GM23248 (cell line): ENCODE measurements at regions not wholly inside any gene's neighbourhood (a gene's known extent, or its start where the extent isn't known, plus 50 kb on each side); places are given as distances from the start of the nearest gene placed in this dataset.
"Not testable (repeated sequence)": the region's sequence is repeated elsewhere in the genome, so short reads cannot be mapped to it uniquely, and the experiment has no call there.

Experiments used
- EZH2 ChIP-seq: fragments of 200-600 bp; sonication (generic); IDR thresholded peaks from 2 replicates; pipeline ENCODE4 v1.6.1; 2018; ENCODE audit warnings: antibody characterized with exemption, mild to moderate bottlenecking; ENCODE audit not compliant: insufficient read depth, poor library complexity, severe bottlenecking
- EZH2phosphoT487 ChIP-seq: fragments of 200-600 bp; sonication (generic); IDR thresholded peaks from 2 replicates; pipeline ENCODE4 v1.6.1; 2018; ENCODE audit warnings: antibody characterized with exemption, moderate library complexity, mild to moderate bottlenecking, low read depth; ENCODE audit not compliant: insufficient read depth

- TF ChIP-seq EZH2, EZH2phosphoT487: not testable (repeated sequence)
Observed at GRCh38 chr6:7030968-7031367, 76.8 kb upstream of the RREB1 start.
